GM12878 (cell line): ENCODE measurements at regions not wholly inside any gene's neighbourhood (a gene's known extent, or its start where the extent isn't known, plus 50 kb on each side); places are given as distances from the start of the nearest gene placed in this dataset.

Source experiments
- ATAC-seq: fragments of 200-7000 bp; cut with Tn5 transposase; 3 replicates; pipeline ENCODE4 v1.9.1; 2020; ENCODE audit warnings: mild to moderate bottlenecking, moderate library complexity
- BruUV-seq: library from RNA; stranded (reverse); fragments of 400-500 nt; replicated peaks from 2 replicates; lab custom pipeline; 2021; lab: Mats Ljungman, UMichigan
- CTCF ChIA-PET: fragments of 300-600 bp; sonication (Branson Sonifier 250); formaldehyde crosslinking; extraction: SDS; loops from one replicate; lab custom pipeline; 2021; ENCODE audit warnings: inconsistent platforms; lab: Yijun Ruan, JAX
- POLR2A ChIA-PET: fragments of 350-600 bp; formaldehyde crosslinking; extraction: SDS; loops from one replicate; lab custom pipeline; 2021; ENCODE audit warnings: inconsistent platforms; lab: Charles Lee
- RAD21 ChIA-PET: fragments of 300-600 bp; sonication (Branson Sonifier 250); formaldehyde crosslinking; loops from one replicate; lab custom pipeline; 2023; ENCODE audit warnings: antibody characterized with exemption; ENCODE audit not compliant: unreplicated experiment; lab: Charles Lee
- SMC1A ChIA-PET: fragments of 300-600 bp; sonication (Branson Sonifier 250); formaldehyde crosslinking; loops from one replicate; lab custom pipeline; 2023; ENCODE audit not compliant: unreplicated experiment, uncharacterized antibody; lab: Charles Lee
- DNase-seq: peaks from one replicate; pipeline ENCODE4 v3.0.0-alpha.2; 2011; ENCODE audit warnings: low read depth, low spot score
- FAIRE-seq: peaks from 3 replicates; lab custom pipeline; 2011; peaks lifted over from hg19 to GRCh38; lab: Jason Lieb, UNC
- H2AFZ ChIP-seq: 2 replicates; pipeline ENCODE4 v1.6.0; 2011; ENCODE audit warnings: low read depth, low read length, control low read depth; ENCODE audit not compliant: control insufficient read depth
- H3K27ac ChIP-seq: 2 replicates; pipeline ENCODE4 v1.5.1; 2011; ENCODE audit warnings: control low read depth; ENCODE audit not compliant: control insufficient read depth, insufficient read depth
- H3K27me3 ChIP-seq, 2 experiments: replicated peaks in 1 of 2; 2 replicates each; pipeline versions ENCODE4 v1.6.0 to v1.6.1; 2011; ENCODE audit warnings: low read length in 1 of 2; ENCODE audit not compliant: control insufficient read depth in 2 of 2, insufficient read depth in 2 of 2
- H3K36me3 ChIP-seq, 2 experiments: 2 replicates each; pipeline ENCODE4 v1.5.1; 2011; ENCODE audit warnings: low read length in 1 of 2; ENCODE audit not compliant: control insufficient read depth in 2 of 2, insufficient read depth in 2 of 2
- H3K4me1 ChIP-seq: 2 replicates; pipeline ENCODE4 v1.6.1; 2011; ENCODE audit warnings: mild to moderate bottlenecking, low read length, moderate library complexity, mixed read lengths; ENCODE audit not compliant: control insufficient read depth, insufficient read depth
- H3K4me2 ChIP-seq: 2 replicates; pipeline ENCODE4 v1.6.0; 2011; ENCODE audit warnings: control low read depth; ENCODE audit not compliant: control insufficient read depth, insufficient read depth
- H3K4me3 ChIP-seq: fragments of 200-600 bp; sonication (generic); 2 replicates; pipeline ENCODE4 v1.5.1; 2016
- H3K79me2 ChIP-seq: 2 replicates; pipeline ENCODE4 v1.6.0; 2011; ENCODE audit warnings: low read length; ENCODE audit not compliant: control insufficient read depth, insufficient read depth
- H3K9ac ChIP-seq: 2 replicates; pipeline ENCODE4 v1.8.0; 2011; ENCODE audit warnings: low read length, control low read depth, mixed read lengths; ENCODE audit not compliant: control insufficient read depth, insufficient read depth
- H3K9me3 ChIP-seq: replicated peaks from 3 replicates; pipeline ENCODE4 v1.5.1; 2011; ENCODE audit warnings: mild to moderate bottlenecking, low read length; ENCODE audit not compliant: control insufficient read depth, insufficient read depth
- H4K20me1 ChIP-seq: 2 replicates; pipeline ENCODE4 v1.6.0; 2011; ENCODE audit not compliant: control insufficient read depth, insufficient read depth
- ATF7 ChIP-seq: fragments of 450-650 bp; IDR thresholded peaks from 2 replicates; pipeline ENCODE4 v1.6.1; 2016; ENCODE audit warnings: low read depth, mild to moderate bottlenecking
- BHLHE40 ChIP-seq, 2 experiments: fragments of 450-650 bp in 1 of 2; IDR thresholded peaks; 2 replicates each; pipeline ENCODE4 v1.6.1; 2011 to 2017; ENCODE audit warnings: low read depth in 2 of 2, borderline replicate concordance in 1 of 2, improper control_type of control experiment in 1 of 2, low read length in 1 of 2, mild to moderate bottlenecking in 1 of 2
- FOXK2 ChIP-seq: fragments of 450-650 bp; IDR thresholded peaks from 2 replicates; pipeline ENCODE4 v1.6.1; 2017; ENCODE audit warnings: mild to moderate bottlenecking, moderate library complexity
- WRNIP1 ChIP-seq: IDR thresholded peaks from 2 replicates; pipeline ENCODE4 v1.6.1; 2011; ENCODE audit warnings: low read depth, low read length, improper control_type of control experiment, borderline replicate concordance
- WGBS: methylation state at CpG from one replicate; pipeline ENCODE4 v1.1.6; 2016; ENCODE audit warnings: low lambda C conversion rate; ENCODE audit not compliant: insufficient replicate concordance, insufficient coverage; ENCODE audit errors: missing lambda C conversion rate; 5-methylcytosine and 5-hydroxymethylcytosine counted together
- in situ Hi-C: fragments of 300-500 bp; cut with MboI; formaldehyde crosslinking; loops from 9 replicates; pipeline ENCODE4 v1.14.3; 2018; ENCODE audit warnings: mixed read lengths
- intact Hi-C: fragments of 100-400 bp; cut with micrococcal nuclease; formaldehyde crosslinking; loops from one replicate; pipeline ENCODE4 v1.14.2; 2022; ENCODE audit not compliant: unreplicated experiment
- TF ChIP-seq, protein P1 (sequence below): fragments of 450-650 bp; formaldehyde crosslinking; IDR thresholded peaks from 2 replicates; pipeline ENCODE4 v1.4.0; 2022; ENCODE audit warnings: mild to moderate bottlenecking, moderate library complexity
- TF ChIP-seq, protein P2 (sequence below): IDR thresholded peaks from 2 replicates; pipeline ENCODE4 v1.6.1; 2011; ENCODE audit warnings: borderline replicate concordance, low read depth, mild to moderate bottlenecking, moderate library complexity, mixed read lengths, low read length; ENCODE audit not compliant: insufficient read depth; ENCODE audit errors: extremely low read length

DNA sequence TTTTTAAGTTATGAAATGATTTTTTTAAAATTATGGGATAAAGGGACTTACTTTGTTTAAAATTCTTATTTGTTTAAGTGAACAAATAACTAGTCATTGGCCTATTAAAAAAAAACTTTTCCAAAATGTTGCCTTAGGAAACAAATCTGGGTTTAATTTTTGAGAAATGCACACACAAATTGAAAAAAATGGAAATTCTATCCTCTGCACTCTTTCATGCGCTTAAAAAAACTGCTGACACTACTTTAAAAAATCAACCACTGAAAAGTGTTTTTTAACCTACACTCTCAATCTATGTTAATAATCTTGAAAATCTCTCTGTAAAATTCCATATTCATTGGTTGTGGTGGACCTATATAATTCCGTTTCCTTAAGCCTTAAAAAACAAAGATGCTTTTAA, 163.4 kb upstream of the DAB2 start:
- 50% methylated on average over 2 of the region's 2 CpGs for WGBS
- no TSS peak for BruUV-seq
- Histone ChIP-seq H3K27me3 (peaks cover 0 to 3% of the 10 kb centered on the region in 2 experiments; a peak in 1 of 4 replicates), H2AFZ (no peak overlapping the region), H3K36me3 (no peaks in the 10 kb centered on the region), H3K4me1 (no peaks in the 10 kb centered on the region), H3K4me2 (no peak overlapping the region), H3K9ac (no peak overlapping the region), H4K20me1 (no peaks in the 10 kb centered on the region), H3K9me3 (no peaks in the 10 kb centered on the region), H3K4me3 (no peak overlapping the region), H3K79me2 (no peaks in the 10 kb centered on the region), H3K27ac (no peak overlapping the region)
- SMC1A ChIA-PET, result interaction anchor here (1.7 kb wide), 1 partner anchor 10 kb away, joined by 5 read pairs; no protein-coding TSS in a partner anchor
- DNase-seq, result no peak
- CTCF ChIA-PET, result interaction anchor here (1.2 to 1.9 kb wide), 3 partner anchors 9 to 361 kb away, joined by 3 to 8 read pairs (median 7); no protein-coding TSS in a partner anchor
- intact Hi-C loops (no loop called here), in situ Hi-C loops (loop anchor here (10.0 to 25.0 kb wide), 2 partner anchors 357 to 1099 kb away; partner anchors contain the start of gene PTGER4)
- ATAC-seq, result no peak
- FAIRE-seq, result no peak
- POLR2A ChIA-PET, result no interaction called here
- TF ChIP-seq, protein P1, sequence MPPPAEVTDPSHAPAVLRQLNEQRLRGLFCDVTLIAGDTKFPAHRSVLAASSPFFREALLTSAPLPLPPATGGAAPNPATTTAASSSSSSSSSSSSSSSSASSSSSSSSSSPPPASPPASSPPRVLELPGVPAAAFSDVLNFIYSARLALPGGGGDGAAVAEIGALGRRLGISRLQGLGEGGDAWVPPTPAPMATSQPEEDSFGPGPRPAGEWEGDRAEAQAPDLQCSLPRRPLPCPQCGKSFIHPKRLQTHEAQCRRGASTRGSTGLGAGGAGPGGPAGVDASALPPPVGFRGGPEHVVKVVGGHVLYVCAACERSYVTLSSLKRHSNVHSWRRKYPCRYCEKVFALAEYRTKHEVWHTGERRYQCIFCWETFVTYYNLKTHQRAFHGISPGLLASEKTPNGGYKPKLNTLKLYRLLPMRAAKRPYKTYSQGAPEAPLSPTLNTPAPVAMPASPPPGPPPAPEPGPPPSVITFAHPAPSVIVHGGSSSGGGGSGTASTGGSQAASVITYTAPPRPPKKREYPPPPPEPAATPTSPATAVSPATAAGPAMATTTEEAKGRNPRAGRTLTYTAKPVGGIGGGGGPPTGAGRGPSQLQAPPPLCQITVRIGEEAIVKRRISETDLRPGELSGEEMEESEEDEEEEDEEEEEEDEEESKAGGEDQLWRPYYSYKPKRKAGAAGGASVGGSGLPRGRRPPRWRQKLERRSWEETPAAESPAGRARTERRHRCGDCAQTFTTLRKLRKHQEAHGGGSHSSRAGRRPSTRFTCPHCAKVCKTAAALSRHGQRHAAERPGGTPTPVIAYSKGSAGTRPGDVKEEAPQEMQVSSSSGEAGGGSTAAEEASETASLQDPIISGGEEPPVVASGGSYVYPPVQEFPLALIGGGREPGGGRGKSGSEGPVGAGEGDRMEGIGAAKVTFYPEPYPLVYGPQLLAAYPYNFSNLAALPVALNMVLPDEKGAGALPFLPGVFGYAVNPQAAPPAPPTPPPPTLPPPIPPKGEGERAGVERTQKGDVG (CRISPR knock-in tag), result no peak
- TF ChIP-seq, protein P2, sequence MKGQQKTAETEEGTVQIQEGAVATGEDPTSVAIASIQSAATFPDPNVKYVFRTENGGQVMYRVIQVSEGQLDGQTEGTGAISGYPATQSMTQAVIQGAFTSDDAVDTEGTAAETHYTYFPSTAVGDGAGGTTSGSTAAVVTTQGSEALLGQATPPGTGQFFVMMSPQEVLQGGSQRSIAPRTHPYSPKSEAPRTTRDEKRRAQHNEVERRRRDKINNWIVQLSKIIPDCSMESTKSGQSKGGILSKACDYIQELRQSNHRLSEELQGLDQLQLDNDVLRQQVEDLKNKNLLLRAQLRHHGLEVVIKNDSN, result no peak
- TF ChIP-seq BHLHE40 (IDR thresholded peaks at IDR 0.05; ENCODE audit: borderline replicate concordance in 1 of 2, low read depth in 2 of 2, low read length in 1 of 2) (no peak), ATF7 (no peak), WRNIP1 (no peak), FOXK2 (no peak)
- TF ChIP-seq, all 136 proteins: peak for 0
- RAD21 ChIA-PET, result interaction anchor here (0.8 kb wide), 2 partner anchors 9 to 10 kb away, joined by 3 to 4 read pairs; no protein-coding TSS in a partner anchor
